HCT116 (cell line): ENCODE measurements at regions not wholly inside any gene's neighbourhood (a gene's known extent, or its start where the extent isn't known, plus 50 kb on each side); places are given as distances from the start of the nearest gene placed in this dataset.

ENCODE experiments used
- ATAC-seq: fragments of 200-7000 bp; cut with Tn5 transposase; 2 replicates; pipeline ENCODE4 v1.9.1; 2020; ENCODE audit warnings: mild to moderate bottlenecking, moderate library complexity
- BruUV-seq: library from RNA; stranded (reverse); fragments of 400-500 nt; replicated peaks from 2 replicates; lab custom pipeline; 2021; lab: Mats Ljungman, UMichigan
- CTCF ChIA-PET: fragments of 300-600 bp; sonication (Branson Sonifier 250); formaldehyde crosslinking; loops from one replicate; lab custom pipeline; 2021; ENCODE audit warnings: antibody characterized with exemption; lab: Charles Lee
- POLR2A ChIA-PET: fragments of 300-600, 350-600 bp; sonication (Branson Sonifier 250); formaldehyde crosslinking; loops from one replicate; lab custom pipeline; 2021; ENCODE audit warnings: antibody characterized with exemption; lab: Charles Lee
- RAD21 ChIA-PET, 2 experiments: fragments of 300-600 bp; sonication (Branson Sonifier 250); formaldehyde crosslinking; loops; one replicate each; lab custom pipeline; 2023; ENCODE audit warnings: low total read pairs in 2 of 2; ENCODE audit not compliant: uncharacterized antibody in 2 of 2, unreplicated experiment in 2 of 2, low non-redundant PET in 1 of 2; lab: Charles Lee
- DNase-seq: peaks from one replicate; pipeline ENCODE4 v3.0.0-alpha.2; 2010; ENCODE audit warnings: low read depth, low spot score
- H2AFZ ChIP-seq: fragments of 200-600 bp; shearing (Covaris generic), sonication (generic); 2 replicates; pipeline ENCODE4 v1.6.1; 2017; ENCODE audit warnings: low read depth, mixed run types, mixed read lengths, antibody characterized with exemption, low read length; ENCODE audit not compliant: poor library complexity, severe bottlenecking
- H3K27ac ChIP-seq: 2 replicates; pipeline ENCODE4 v1.5.1; 2012; ENCODE audit warnings: low read depth, low read length
- H3K27me3 ChIP-seq: fragments of 200-600 bp; sonication (generic); 2 replicates; pipeline ENCODE4 v1.6.1; 2016; ENCODE audit warnings: mixed run types, low read length, mixed read lengths; ENCODE audit not compliant: insufficient read depth
- H3K36me3 ChIP-seq, 2 experiments: fragments of 200-500 bp in 1 of 2; fragments of 200-600 bp in 1 of 2; sonication (Bioruptor generic) in 1 of 2; sonication (generic) in 1 of 2; 2 replicates each; pipeline versions ENCODE4 v1.5.1 to v1.6.1; 2014 to 2016; ENCODE audit warnings: low read length in 2 of 2, inconsistent platforms in 1 of 2, mixed read lengths in 1 of 2, mixed run types in 1 of 2; ENCODE audit not compliant: insufficient read depth in 2 of 2, control insufficient read depth in 1 of 2
- H3K4me1 ChIP-seq, 2 experiments: fragments of 200-600 bp in 1 of 2; sonication (generic) in 1 of 2; 2 replicates each; pipeline versions ENCODE4 v1.5.1 to v1.6.1; 2012 to 2017; ENCODE audit warnings: low read length in 2 of 2, inconsistent platforms in 1 of 2, mild to moderate bottlenecking in 1 of 2, mixed read lengths in 1 of 2, mixed run types in 1 of 2, moderate library complexity in 1 of 2; ENCODE audit not compliant: insufficient read depth in 2 of 2, control insufficient read depth in 1 of 2
- H3K4me2 ChIP-seq: fragments of 200-600 bp; sonication (generic); 2 replicates; pipeline ENCODE4 v1.6.1; 2017; ENCODE audit warnings: mixed run types, low read length, mixed read lengths
- H3K4me3 ChIP-seq, 2 experiments: fragments of 200-600 bp in 1 of 2; sonication (generic) in 1 of 2; replicated peaks in 1 of 2; 2 replicates each; pipeline ENCODE4 v1.5.1; 2011 to 2016; ENCODE audit warnings: low read length in 2 of 2, control low read depth in 1 of 2, low read depth in 1 of 2, mild to moderate bottlenecking in 1 of 2, mixed read lengths in 1 of 2, mixed run types in 1 of 2
- H3K79me2 ChIP-seq: fragments of 200-600 bp; sonication (generic); 2 replicates; pipeline ENCODE4 v1.6.1; 2017; ENCODE audit warnings: mild to moderate bottlenecking, mixed run types, low read length, moderate library complexity, mixed read lengths; ENCODE audit not compliant: insufficient read depth
- H3K9ac ChIP-seq: fragments of 200-600 bp; sonication (generic); 2 replicates; pipeline ENCODE4 v1.6.1; 2016; ENCODE audit warnings: low read length, mixed read lengths
- H3K9me2 ChIP-seq: fragments of 200-600 bp; sonication (generic), shearing (Covaris generic); 2 replicates; pipeline ENCODE4 v1.6.1; 2017; ENCODE audit warnings: mixed run types, mild to moderate bottlenecking, moderate library complexity; ENCODE audit not compliant: insufficient read depth
- H3K9me3 ChIP-seq, 2 experiments: fragments of 200-500 bp in 1 of 2; fragments of 200-600 bp in 1 of 2; sonication (Bioruptor generic) in 1 of 2; sonication (generic) in 1 of 2; 2 replicates each; pipeline ENCODE4 v1.6.1; 2014 to 2017; ENCODE audit warnings: low read length in 2 of 2, mixed read lengths in 2 of 2, inconsistent platforms in 1 of 2, low read depth in 1 of 2, mild to moderate bottlenecking in 1 of 2, mixed run types in 1 of 2, moderate library complexity in 1 of 2; ENCODE audit not compliant: control insufficient read depth in 1 of 2, insufficient read depth in 1 of 2
- H4K20me1 ChIP-seq: fragments of 200-600 bp; sonication (generic), shearing (Covaris generic); 2 replicates; pipeline ENCODE4 v1.6.1; 2017; ENCODE audit warnings: mixed run types, mild to moderate bottlenecking, moderate library complexity; ENCODE audit not compliant: insufficient read depth
- CBX3 ChIP-seq: IDR thresholded peaks from 2 replicates; pipeline ENCODE4 v1.6.1; 2012; ENCODE audit warnings: low read depth
- CEBPB ChIP-seq: IDR thresholded peaks from 2 replicates; pipeline ENCODE4 v1.6.1; 2012; ENCODE audit warnings: low read depth
- EZH2 ChIP-seq: fragments of 200-600 bp; sonication (generic); IDR thresholded peaks from 2 replicates; pipeline ENCODE4 v1.6.1; 2017; ENCODE audit warnings: antibody characterized with exemption, mixed run types
- SRF ChIP-seq: IDR thresholded peaks from 2 replicates; pipeline ENCODE4 v1.6.1; 2012; ENCODE audit warnings: low read depth
- ZFX ChIP-seq: fragments of 450-650 bp; IDR thresholded peaks from 2 replicates; pipeline ENCODE4 v1.6.1; 2017
- intact Hi-C: fragments of 100-400 bp; cut with micrococcal nuclease; formaldehyde crosslinking; loops from 2 replicates; pipeline ENCODE4 v1.10.0; 2022
- TF ChIP-seq, protein P1 (sequence below): IDR thresholded peaks from 2 replicates; pipeline ENCODE4 v1.6.1; 2012; ENCODE audit warnings: low read depth
- TF ChIP-seq, protein P2 (sequence below): IDR thresholded peaks from 2 replicates; pipeline ENCODE4 v1.6.1; 2012

DNA sequence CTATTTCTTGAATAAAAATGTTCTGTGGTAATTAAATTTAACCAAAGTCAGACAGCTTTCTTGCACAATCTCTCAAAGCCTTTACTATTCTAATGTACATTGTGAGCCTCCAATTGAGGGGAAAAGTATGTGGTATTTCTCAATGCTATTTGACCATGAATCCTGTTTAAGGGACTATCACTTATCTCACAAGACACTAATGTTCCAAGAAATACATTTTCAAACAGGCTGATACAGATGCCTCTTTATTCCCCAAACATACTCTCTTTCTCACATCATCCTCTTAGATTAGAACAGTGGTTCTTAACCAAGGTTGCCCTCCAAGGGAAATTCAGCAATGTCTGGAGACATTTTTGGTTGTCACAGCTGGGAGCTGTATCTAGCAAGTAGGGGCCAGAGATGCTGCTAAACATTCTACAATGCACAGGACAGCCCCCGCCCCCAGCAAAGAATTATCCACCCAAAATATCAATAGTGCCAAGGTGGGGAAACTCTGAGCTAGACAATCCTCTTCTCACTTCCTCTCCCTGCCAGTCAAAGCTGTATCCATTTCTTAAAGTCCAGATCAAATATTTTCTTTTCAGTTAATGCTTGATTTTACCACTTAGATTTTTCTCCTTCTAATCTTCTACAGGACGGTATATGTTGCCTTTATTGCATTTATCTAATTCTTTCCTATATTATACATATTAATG, 129.2 kb upstream of the TRIM2 start (continued):
- TF ChIP-seq SRF, result no peak
- no peak for TF ChIP-seq CEBPB
- TF ChIP-seq CBX3, result no peak

DNA sequence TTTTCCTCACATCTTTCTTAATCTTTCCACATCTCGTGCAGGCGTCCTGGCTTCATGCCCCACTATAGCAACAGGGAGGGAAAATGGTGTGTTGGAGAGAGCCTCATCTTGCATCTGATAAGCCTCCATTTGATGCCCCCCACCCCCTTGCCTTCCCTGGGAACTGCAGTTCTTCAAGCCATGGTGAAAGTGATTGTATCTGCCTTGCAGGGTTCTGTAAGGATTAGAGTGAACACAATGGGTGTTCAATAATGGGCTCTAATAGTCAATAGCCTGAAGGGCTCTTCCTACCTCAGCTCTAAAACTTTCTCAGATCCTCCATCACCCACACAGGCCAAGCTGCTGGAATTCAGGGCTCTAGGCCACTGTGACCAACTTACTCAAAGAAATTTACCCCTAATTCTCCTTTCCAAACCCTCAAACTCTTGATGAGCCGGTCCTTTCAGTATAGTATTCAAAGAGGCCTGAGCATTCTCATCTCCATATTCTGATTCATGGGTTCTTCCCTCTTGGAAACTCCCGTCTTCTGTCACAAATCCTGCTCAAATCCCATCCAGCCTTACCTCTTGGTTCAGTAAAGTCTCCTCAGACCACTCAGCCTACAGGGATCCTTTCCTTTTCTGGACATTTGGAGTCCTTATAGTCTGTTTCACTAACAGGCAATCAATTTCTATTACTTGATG, 128.3 kb upstream of the TRIM2 start:
- no peak for ATAC-seq
- Histone ChIP-seq H3K9ac (no peak overlapping the region), H3K9me3 (no peaks in the 10 kb centered on the region), H3K9me2 (no peaks in the 10 kb centered on the region), H3K27ac (no peak overlapping the region), H3K4me3 (no peak overlapping the region), H3K79me2 (no peaks in the 10 kb centered on the region), H3K27me3 (no peaks in the 10 kb centered on the region), H3K36me3 (no peaks in the 10 kb centered on the region), H3K4me1 (no peaks in the 10 kb centered on the region), H2AFZ (no peak overlapping the region), H4K20me1 (no peaks in the 10 kb centered on the region), H3K4me2 (no peak overlapping the region)
- DNase-seq, result no peak
- BruUV-seq, result no TSS peak
- TF ChIP-seq, protein P1, sequence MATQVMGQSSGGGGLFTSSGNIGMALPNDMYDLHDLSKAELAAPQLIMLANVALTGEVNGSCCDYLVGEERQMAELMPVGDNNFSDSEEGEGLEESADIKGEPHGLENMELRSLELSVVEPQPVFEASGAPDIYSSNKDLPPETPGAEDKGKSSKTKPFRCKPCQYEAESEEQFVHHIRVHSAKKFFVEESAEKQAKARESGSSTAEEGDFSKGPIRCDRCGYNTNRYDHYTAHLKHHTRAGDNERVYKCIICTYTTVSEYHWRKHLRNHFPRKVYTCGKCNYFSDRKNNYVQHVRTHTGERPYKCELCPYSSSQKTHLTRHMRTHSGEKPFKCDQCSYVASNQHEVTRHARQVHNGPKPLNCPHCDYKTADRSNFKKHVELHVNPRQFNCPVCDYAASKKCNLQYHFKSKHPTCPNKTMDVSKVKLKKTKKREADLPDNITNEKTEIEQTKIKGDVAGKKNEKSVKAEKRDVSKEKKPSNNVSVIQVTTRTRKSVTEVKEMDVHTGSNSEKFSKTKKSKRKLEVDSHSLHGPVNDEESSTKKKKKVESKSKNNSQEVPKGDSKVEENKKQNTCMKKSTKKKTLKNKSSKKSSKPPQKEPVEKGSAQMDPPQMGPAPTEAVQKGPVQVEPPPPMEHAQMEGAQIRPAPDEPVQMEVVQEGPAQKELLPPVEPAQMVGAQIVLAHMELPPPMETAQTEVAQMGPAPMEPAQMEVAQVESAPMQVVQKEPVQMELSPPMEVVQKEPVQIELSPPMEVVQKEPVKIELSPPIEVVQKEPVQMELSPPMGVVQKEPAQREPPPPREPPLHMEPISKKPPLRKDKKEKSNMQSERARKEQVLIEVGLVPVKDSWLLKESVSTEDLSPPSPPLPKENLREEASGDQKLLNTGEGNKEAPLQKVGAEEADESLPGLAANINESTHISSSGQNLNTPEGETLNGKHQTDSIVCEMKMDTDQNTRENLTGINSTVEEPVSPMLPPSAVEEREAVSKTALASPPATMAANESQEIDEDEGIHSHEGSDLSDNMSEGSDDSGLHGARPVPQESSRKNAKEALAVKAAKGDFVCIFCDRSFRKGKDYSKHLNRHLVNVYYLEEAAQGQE, result no peak
- TF ChIP-seq, protein P2, sequence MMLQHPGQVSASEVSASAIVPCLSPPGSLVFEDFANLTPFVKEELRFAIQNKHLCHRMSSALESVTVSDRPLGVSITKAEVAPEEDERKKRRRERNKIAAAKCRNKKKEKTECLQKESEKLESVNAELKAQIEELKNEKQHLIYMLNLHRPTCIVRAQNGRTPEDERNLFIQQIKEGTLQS, result no peak
- TF ChIP-seq EZH2 (no peak), ZFX (no peak)
- ChIA-PET CTCF (interaction anchor here (1.6 kb wide), 1 partner anchor 9 kb away, joined by 4 read pairs; no protein-coding TSS in a partner anchor), RAD21 (no interaction called here), POLR2A (no interaction called here)
- intact Hi-C loops, result no loop called here
